B cell (primary cell): ENCODE measurements at regions not wholly inside any gene's neighbourhood (a gene's known extent, or its start where the extent isn't known, plus 50 kb on each side); places are given as distances from the start of the nearest gene placed in this dataset.

Experiments
- ATAC-seq: fragments of 200-7000 bp; cut with Tn5 transposase; one replicate; pipeline ENCODE4 v1.10.0; 2021; ENCODE audit warnings: low read depth, mild to moderate bottlenecking, moderate number of reproducible peaks, moderate library complexity
- CTCF ChIA-PET: fragments of 350-600 bp; sonication (Branson Sonifier 250); formaldehyde crosslinking; loops from one replicate; lab custom pipeline; 2021; ENCODE audit warnings: antibody characterized with exemption, inconsistent platforms; lab: Charles Lee
- POLR2A ChIA-PET: fragments of 350-600 bp; sonication (Branson Sonifier 250); formaldehyde crosslinking; loops from one replicate; lab custom pipeline; 2021; ENCODE audit warnings: antibody characterized with exemption; lab: Charles Lee
- DNase-seq: peaks from one replicate; pipeline ENCODE4 v3.0.0; 2013
- H2AFZ ChIP-seq: 2 replicates; pipeline ENCODE4 v1.6.1; 2012; ENCODE audit warnings: mild to moderate bottlenecking, low read depth, low read length; ENCODE audit not compliant: insufficient read depth, poor library complexity, severe bottlenecking
- H3K27ac ChIP-seq, 2 donors: 1 replicate in 1 of 2; 2 replicates in 1 of 2; pipeline ENCODE4 v1.5.1; 2012 to 2013; ENCODE audit warnings: low read length in 2 of 2, mild to moderate bottlenecking in 2 of 2, moderate library complexity in 1 of 2
- H3K27me3 ChIP-seq, 4 experiments: fragments of 200-600 bp in 1 of 4; sonication (generic) in 1 of 4; replicated peaks in 1 of 4; 1 replicate in 2 of 4; 2 replicates in 2 of 4; pipeline versions ENCODE4 v1.6.1 to v1.7.0; 2013 to 2016; ENCODE audit warnings: low read length in 3 of 4, mild to moderate bottlenecking in 2 of 4, mixed read lengths in 1 of 4, moderate library complexity in 1 of 4; ENCODE audit not compliant: insufficient read depth in 4 of 4, control insufficient read depth in 3 of 4; ENCODE audit errors: control extremely low read depth in 1 of 4
- H3K36me3 ChIP-seq, 2 experiments: replicated peaks in 1 of 2; 1 replicate in 1 of 2; 2 replicates in 1 of 2; pipeline versions ENCODE4 v1.6.1 to v1.7.1; 2013; ENCODE audit warnings: low read length in 1 of 2; ENCODE audit not compliant: insufficient read depth in 2 of 2, control insufficient read depth in 1 of 2; ENCODE audit errors: control extremely low read depth in 1 of 2, extremely low read depth in 1 of 2
- H3K4me1 ChIP-seq, 2 donors: fragments of 200-600 bp in 1 of 2; sonication (generic) in 1 of 2; 1 replicate in 1 of 2; 2 replicates in 1 of 2; pipeline versions ENCODE4 v1.5.1 to v1.6.1; 2013 to 2017; ENCODE audit warnings: low read length in 2 of 2; ENCODE audit not compliant: control insufficient read depth in 2 of 2, insufficient read depth in 2 of 2
- H3K4me2 ChIP-seq: replicated peaks from 2 replicates; pipeline ENCODE3; 2012; ENCODE audit warnings: mild to moderate bottlenecking, low read depth, low read length; ENCODE audit not compliant: poor library complexity, severe bottlenecking
- H3K4me3 ChIP-seq, 5 experiments: fragments of 200-600 bp in 1 of 5; sonication (generic) in 1 of 5; 1 replicate in 3 of 5; 2 replicates in 2 of 5; pipeline versions ENCODE4 v1.5.1 to v1.7.0; 2011 to 2016; ENCODE audit warnings: low read length in 4 of 5, mild to moderate bottlenecking in 4 of 5, low read depth in 2 of 5, control low read depth in 1 of 5, moderate library complexity in 1 of 5; ENCODE audit not compliant: insufficient read depth in 1 of 5; ENCODE audit errors: control extremely low read depth in 1 of 5, extremely low read depth in 1 of 5
- H3K79me2 ChIP-seq: fragments of 200-600 bp; sonication (generic); one replicate; pipeline ENCODE4 v1.6.0; 2016; ENCODE audit warnings: low read length; ENCODE audit not compliant: control insufficient read depth, insufficient read depth
- H3K9ac ChIP-seq: fragments of 200-600 bp; sonication (generic); 2 replicates; pipeline ENCODE4 v1.6.1; 2017; ENCODE audit warnings: mild to moderate bottlenecking, low read length, moderate library complexity
- H3K9me3 ChIP-seq, 3 donors: one replicate each; pipeline versions ENCODE4 v1.6.1 to v1.7.1; 2013; ENCODE audit warnings: low read length in 2 of 3; ENCODE audit not compliant: control insufficient read depth in 2 of 3, insufficient read depth in 1 of 3; ENCODE audit errors: control extremely low read depth in 1 of 3
- H4K20me1 ChIP-seq: 2 replicates; pipeline ENCODE4 v1.6.0; 2012; ENCODE audit warnings: mild to moderate bottlenecking, low read length; ENCODE audit not compliant: insufficient read depth, control insufficient read depth, poor library complexity, severe bottlenecking
- H3K27ac Mint-ChIP-seq: one replicate; pipeline ENCODE4 v1.8.0; 2021; ENCODE audit warnings: mixed read lengths
- H3K27me3 Mint-ChIP-seq: one replicate; pipeline ENCODE4 v1.8.0; 2021; ENCODE audit warnings: mixed read lengths
- H3K4me1 Mint-ChIP-seq: one replicate; pipeline ENCODE4 v1.8.0; 2021; ENCODE audit warnings: mixed read lengths
- H3K4me3 Mint-ChIP-seq: one replicate; pipeline ENCODE4 v1.8.0; 2021; ENCODE audit warnings: mixed read lengths
- H3K9me3 Mint-ChIP-seq: one replicate; pipeline ENCODE4 v1.8.0; 2022; ENCODE audit warnings: mixed read lengths; ENCODE audit not compliant: insufficient read depth
- EZH2 ChIP-seq: IDR thresholded peaks from 2 replicates; pipeline ENCODE4 v1.6.1; 2012; ENCODE audit warnings: borderline replicate concordance, low read depth, mild to moderate bottlenecking, moderate library complexity, low read length; ENCODE audit not compliant: insufficient read depth, poor library complexity, severe bottlenecking
- WGBS: methylation state at CpG from one replicate; pipeline ENCODE4 v1.1.5; 2013; ENCODE audit warnings: missing lambda C conversion rate; ENCODE audit not compliant: insufficient coverage; 5-methylcytosine and 5-hydroxymethylcytosine counted together
- intact Hi-C: fragments of 100-400 bp; cut with micrococcal nuclease; formaldehyde crosslinking; loops from one replicate; pipeline ENCODE4 v1.10.0; 2022
- TF ChIP-seq, protein P1 (sequence below): fragments of 200-600 bp; IDR thresholded peaks from one replicate; pipeline ENCODE4 v1.8.0; 2022; ENCODE audit warnings: antibody characterized with exemption, mild to moderate bottlenecking

DNA sequence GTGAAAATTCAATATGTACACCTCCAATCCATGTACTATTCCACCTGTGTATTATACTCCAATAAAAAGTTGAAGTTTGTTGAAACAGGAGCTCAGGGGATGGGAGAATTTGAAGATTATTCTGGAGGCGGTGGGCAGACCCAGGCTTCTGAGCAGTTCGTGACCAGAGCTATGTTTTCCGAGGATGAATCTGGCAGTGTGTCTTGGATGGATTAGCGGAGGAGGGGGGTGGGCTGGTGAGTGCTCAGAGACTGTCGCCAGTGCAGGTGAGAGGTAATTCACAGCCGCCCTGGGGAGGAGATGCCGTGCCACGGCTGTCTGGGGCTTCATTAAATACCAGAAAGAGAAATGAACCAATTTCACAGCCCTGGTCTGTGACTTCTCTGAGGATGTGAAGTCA lies 283.0 kb upstream of the RTL1 start:
- POLR2A ChIA-PET = no interaction called here
- no peak overlapping the region for H3K27ac ChIP-seq
- H3K79me2 ChIP-seq = no peaks in the 10 kb centered on the region
- Mint-ChIP-seq H3K27me3 (peaks cover 4% of the 10 kb centered on the region), H3K4me3 (no peak overlapping the region), H3K4me1 (no peaks in the 10 kb centered on the region), H3K9me3 (peaks cover 3% of the 10 kb centered on the region), H3K27ac (no peak overlapping the region)
- H3K27me3 ChIP-seq = no peaks in the 10 kb centered on the region
- H3K36me3 ChIP-seq = no peaks in the 10 kb centered on the region
- H2AFZ ChIP-seq = no peak overlapping the region
- ATAC-seq (no peak), DNase-seq (no peak)
- H3K4me3 ChIP-seq = no peak overlapping the region
- CTCF ChIA-PET = no interaction called here
- H3K4me2 ChIP-seq = no peak overlapping the region
- H3K4me1 ChIP-seq = no peaks in the 10 kb centered on the region
- TF ChIP-seq, protein P1, sequence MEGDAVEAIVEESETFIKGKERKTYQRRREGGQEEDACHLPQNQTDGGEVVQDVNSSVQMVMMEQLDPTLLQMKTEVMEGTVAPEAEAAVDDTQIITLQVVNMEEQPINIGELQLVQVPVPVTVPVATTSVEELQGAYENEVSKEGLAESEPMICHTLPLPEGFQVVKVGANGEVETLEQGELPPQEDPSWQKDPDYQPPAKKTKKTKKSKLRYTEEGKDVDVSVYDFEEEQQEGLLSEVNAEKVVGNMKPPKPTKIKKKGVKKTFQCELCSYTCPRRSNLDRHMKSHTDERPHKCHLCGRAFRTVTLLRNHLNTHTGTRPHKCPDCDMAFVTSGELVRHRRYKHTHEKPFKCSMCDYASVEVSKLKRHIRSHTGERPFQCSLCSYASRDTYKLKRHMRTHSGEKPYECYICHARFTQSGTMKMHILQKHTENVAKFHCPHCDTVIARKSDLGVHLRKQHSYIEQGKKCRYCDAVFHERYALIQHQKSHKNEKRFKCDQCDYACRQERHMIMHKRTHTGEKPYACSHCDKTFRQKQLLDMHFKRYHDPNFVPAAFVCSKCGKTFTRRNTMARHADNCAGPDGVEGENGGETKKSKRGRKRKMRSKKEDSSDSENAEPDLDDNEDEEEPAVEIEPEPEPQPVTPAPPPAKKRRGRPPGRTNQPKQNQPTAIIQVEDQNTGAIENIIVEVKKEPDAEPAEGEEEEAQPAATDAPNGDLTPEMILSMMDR = no peak
- TF ChIP-seq EZH2 = no peak
- peaks cover 0 to 31% (median 0%) of the 10 kb centered on the region in 3 donors for H3K9me3 ChIP-seq
- 91% methylated on average over 8 of the region's 8 CpGs for WGBS
- intact Hi-C loops = no loop called here
- H4K20me1 ChIP-seq = no peaks in the 10 kb centered on the region
- no peak overlapping the region for H3K9ac ChIP-seq

DNA sequence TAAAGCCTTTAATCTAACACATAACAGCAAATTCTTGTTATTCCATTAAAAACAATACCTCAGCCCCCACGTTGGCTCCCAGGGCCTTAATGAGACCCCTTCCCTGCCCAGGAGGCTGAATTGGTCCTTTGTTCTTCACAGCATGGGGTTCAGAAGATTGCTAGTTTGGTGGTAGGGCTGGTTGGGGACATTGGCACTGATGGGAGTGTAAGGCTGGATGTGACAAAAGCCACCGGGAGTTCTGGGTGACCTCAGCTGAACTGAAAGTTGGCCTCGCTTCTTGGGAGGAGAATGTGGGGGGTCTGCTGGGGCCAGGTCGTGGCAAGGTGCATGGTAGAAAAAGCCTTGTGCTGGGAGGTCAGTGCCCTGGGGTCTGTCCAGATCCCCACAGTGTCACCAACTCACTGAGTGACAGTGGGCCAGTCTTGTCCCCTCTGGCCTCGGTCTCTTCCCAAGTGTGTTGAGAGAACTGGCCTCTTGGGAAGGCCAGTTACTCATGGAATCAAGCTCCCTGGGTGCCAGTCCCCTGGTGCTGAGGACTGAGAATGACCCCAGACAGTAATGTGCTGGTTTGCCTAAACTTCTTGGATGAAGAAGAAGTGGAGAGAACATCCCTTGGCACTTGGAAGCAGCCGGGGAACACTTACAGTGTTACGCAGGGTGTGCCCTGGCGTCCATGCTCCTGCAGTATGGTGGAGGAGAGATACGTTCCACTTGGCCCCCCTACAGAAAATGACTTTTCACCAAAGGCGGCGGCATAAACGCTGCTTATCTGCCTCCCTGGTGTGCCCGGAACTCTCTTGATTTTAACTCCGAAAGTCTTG lies 283.7 kb upstream of the RTL1 start:
- no peak overlapping the region for H2AFZ ChIP-seq
- no peak for ATAC-seq
- TF ChIP-seq EZH2 = no peak
- TF ChIP-seq, protein P1 = no peak
- H3K9me3 ChIP-seq = peaks cover 0 to 24% (median 0%) of the 10 kb centered on the region in 3 donors
- WGBS = 85% methylated on average over 11 of the region's 14 CpGs
- H3K27me3 Mint-ChIP-seq = peaks cover 4% of the 10 kb centered on the region
- H3K4me1 Mint-ChIP-seq = no peaks in the 10 kb centered on the region
- H3K9me3 Mint-ChIP-seq = peaks cover 3% of the 10 kb centered on the region
- intact Hi-C loops = no loop called here
- H3K79me2 ChIP-seq = no peaks in the 10 kb centered on the region
- H3K27ac Mint-ChIP-seq = no peak overlapping the region
- no peaks in the 10 kb centered on the region for H3K4me1 ChIP-seq
- H3K27me3 ChIP-seq = no peaks in the 10 kb centered on the region
- no peak overlapping the region for H3K9ac ChIP-seq
- POLR2A ChIA-PET = no interaction called here
- no peak overlapping the region for H3K4me2 ChIP-seq
- no peaks in the 10 kb centered on the region for H4K20me1 ChIP-seq
- DNase-seq = no peak
- H3K4me3 Mint-ChIP-seq = no peak overlapping the region
- H3K27ac ChIP-seq = no peak overlapping the region
- no peaks in the 10 kb centered on the region for H3K36me3 ChIP-seq
- H3K4me3 ChIP-seq = no peak overlapping the region
- CTCF ChIA-PET = no interaction called here
